ENCODE measurements at regions not wholly inside any gene's neighbourhood (a gene's known extent, or its start where the extent isn't known, plus 50 kb on each side); places are given as distances from the start of the nearest gene placed in this dataset.

DNA sequence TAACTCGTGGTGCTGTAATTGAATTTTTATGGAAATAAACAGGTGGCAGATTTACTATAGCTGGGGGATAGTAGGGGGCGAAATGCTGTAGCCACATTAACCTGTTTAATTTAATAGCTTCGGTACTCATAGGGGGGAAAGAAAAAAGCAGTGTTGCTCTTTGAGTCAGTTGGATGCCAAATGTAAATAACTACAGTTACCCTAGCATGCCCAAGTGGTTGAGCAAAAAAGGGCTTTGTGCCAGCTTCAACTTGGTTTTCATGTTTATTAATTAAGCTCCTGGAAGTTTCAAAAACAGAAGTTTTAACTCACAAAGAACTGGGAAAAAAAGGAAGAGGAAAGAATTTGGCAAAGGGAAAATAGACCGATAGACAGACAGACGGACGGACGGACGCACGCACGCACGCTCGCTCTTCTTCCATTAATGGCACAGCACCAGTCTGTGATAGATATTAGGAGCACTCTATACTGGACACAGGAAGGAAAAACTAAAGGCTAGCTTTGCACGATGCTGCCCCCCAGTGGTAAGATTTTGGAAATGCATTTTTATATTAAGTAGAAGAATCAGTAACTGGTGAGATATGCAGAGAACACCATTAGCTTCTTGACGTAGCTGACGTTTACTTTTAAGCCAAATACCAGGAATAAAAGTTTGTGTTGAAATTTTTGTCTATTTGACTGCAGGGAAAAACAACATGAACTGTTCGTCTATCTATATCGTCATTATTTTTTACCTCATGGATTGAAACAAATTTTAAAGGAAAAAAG is 151.8 kb downstream of the SLC7A11 start:
- peak; percentile 85 for TF ChIP-seq CTCF (conservative IDR thresholded peaks at IDR 0.05)

GRCh38 chr4:138088449-138089208 is 153.5 kb downstream of the SLC7A11 start:
- no peak overlapping the region for H3K27ac ChIP-seq
- TF ChIP-seq CTCF (conservative IDR thresholded peaks at IDR 0.05): no peak

More for the DNA sequence above, 151.8 kb downstream of the SLC7A11 start:
- no peak overlapping the region for H3K27ac ChIP-seq

GRCh38 chr4:138087066-138087719 is 155.0 kb downstream of the SLC7A11 start:
- no peak overlapping the region for H3K27ac ChIP-seq
- no peak for TF ChIP-seq CTCF (conservative IDR thresholded peaks at IDR 0.05)

DNA sequence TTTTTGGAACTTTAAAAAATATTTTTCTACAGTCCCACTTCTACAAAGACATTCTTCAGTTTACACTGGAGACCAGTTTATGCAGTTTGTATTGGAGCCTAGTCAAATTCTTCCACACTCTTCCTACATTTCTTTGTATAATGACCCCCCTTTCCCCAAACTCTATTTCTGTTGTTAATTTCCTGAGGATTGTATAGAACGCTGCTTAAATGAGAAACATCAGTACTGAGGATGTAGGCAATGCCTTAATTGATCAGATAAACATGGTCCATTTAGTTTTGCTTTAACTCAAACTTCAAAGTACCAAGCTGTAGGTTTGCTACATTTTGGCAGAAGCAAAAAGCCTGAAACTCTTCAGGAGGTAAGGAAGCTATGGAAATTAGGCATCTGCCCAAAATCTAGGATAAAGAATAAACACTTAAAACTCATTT is 155.5 kb downstream of the SLC7A11 start:
- H3K27ac ChIP-seq: no peak overlapping the region
- TF ChIP-seq CTCF (conservative IDR thresholded peaks at IDR 0.05): no peak

GRCh38 chr4:138085736-138086305 is 156.3 kb downstream of the SLC7A11 start:
- H3K27ac ChIP-seq: no peak overlapping the region
- TF ChIP-seq CTCF (conservative IDR thresholded peaks at IDR 0.05): no peak

- no peak overlapping the region for H3K27ac ChIP-seq
- no peak for TF ChIP-seq CTCF (conservative IDR thresholded peaks at IDR 0.05)
These were observed 163.2 kb downstream of the SLC7A11 start for GRCh38 chr4:138078751-138079520.
